ENCODE measurements at regions not wholly inside any gene's neighbourhood (a gene's known extent, or its start where the extent isn't known, plus 50 kb on each side); places are given as distances from the start of the nearest gene placed in this dataset.

DNA sequence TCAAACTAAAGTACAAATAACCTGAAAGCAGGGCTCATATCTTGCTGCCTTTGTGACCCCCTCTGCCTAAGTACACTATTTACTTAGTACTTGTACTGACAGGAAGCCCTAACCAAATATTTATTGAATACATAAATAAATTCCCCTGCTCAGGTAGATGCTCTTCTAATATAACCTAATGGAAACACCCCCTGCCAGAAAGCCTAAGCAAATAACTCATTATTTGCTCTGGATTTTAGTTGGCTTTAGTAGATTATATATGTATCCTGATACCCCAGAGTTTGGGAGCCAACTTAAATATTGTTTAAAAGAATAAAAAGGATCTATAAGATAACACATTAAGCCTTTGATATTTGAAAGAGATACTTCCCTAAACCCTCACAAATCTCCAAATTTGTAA, 318.2 kb downstream of the PPP1R2C start:
- no peak for FAIRE-seq
- no peak for DNase-seq (ENCODE audit: insufficient read length, low spot score)

DNA sequence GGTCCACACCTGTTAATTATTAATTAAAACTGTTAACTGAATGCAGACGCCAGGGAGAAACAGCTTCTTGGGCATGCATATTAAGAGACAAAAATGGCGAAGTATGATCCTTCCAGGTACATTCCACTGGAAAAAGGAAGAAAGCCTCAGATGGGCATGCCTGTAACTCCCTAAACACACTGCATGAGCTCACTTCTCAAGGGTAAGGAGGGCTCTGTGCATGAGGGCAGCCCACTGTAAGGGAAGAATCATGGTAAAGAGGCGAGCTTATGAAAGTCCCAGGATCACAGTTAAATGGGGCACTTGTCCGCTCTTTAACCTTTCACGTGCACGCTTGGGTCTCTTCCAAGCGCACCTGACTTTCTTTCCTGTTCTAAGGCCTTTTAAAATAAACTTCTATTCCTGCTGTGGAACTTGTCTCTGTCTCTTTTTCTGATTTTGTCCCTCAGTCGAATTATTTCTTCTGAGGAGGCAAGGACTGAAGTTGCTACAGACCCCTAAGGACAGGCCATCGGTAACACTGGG, 321.7 kb downstream of the PPP1R2C start:
- DNase-seq (ENCODE audit: insufficient read length, low spot score) (no peak), FAIRE-seq (no peak)

DNA sequence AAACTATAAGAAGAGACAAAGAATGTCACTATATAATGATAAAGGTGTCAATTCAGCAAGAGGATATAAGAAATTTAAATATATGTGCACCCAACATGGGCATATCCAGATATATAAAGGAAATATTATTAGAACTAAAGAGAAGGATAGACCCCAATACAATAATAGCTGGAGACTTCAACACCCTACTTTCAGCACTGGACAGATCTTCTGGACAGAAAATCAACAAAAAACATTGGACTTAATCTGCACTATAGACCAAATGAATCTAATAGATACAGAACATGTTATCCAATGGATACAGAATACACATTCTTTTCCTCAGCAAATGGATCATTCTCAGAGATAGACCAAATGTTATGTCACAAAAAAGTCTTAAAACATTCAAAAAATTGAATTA, 327.7 kb downstream of the PPP1R2C start:
- DNase-seq (ENCODE audit: insufficient read length, low spot score) (no peak), FAIRE-seq (no peak)

DNA sequence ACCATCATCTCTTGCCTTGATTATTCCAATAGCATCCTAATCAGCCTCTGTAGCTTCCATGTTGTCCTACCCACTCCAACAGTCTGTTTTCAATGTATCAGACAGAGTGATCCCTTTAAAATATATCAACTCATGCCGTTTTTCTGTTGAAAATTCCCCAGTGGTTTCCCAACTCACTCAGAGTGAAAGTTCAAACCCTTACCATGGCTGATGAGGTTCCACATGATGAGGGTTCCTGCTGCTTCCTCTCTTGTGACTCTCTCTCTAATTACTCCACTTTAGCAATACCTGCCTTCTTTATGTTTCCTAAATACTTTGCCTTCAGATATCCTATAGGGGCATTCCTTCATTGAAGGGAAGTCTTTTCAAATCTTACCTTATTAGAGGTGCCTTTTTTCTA, 334.7 kb downstream of the PPP1R2C start:
- DNase-seq (ENCODE audit: insufficient read length, low spot score) (no peak), FAIRE-seq (peak; percentile 11)

DNA sequence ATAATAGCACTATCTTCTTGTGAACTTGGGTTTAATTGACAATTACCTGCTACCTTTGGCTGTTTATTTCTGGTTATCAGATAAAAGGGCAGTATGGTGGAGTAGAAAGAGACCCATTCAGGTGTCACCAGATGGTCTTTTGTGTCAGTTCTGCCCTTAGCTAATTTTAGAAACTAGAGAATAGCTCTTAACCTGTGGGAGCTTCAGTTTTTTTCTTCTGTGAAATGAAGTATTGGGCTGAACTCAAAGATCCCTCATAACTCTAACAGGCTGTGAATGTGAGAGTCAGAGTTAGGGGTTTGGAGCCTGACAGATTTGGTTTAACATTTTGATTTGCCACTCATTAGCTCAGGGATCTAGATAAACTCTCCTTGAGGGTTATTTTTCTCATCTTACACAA, 335.2 kb downstream of the PPP1R2C start:
- peak; percentile 4 for FAIRE-seq

DNA sequence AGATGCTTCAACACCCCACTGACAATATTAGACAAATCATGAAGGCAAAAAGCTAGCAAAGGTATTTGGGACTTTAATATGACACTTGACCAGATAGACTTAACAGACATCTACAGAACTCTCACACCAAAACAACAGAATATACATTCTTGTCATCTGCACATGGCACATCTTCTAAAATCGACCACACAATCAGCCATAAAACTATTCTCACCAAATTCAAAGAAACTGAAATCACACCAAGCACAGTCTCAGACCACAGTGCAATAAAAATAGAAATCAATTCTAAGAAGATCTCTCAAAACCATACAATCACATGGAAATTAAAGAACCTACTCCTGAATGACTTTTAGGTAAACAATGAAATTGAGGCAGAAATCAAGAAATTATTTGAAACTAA, 340.8 kb downstream of the PPP1R2C start:
- peak; percentile 70 for FAIRE-seq
- no peak for DNase-seq (ENCODE audit: insufficient read length, low spot score)

More for the DNA sequence above, 335.2 kb downstream of the PPP1R2C start:
- no peak for DNase-seq (ENCODE audit: insufficient read length, low spot score)

DNA sequence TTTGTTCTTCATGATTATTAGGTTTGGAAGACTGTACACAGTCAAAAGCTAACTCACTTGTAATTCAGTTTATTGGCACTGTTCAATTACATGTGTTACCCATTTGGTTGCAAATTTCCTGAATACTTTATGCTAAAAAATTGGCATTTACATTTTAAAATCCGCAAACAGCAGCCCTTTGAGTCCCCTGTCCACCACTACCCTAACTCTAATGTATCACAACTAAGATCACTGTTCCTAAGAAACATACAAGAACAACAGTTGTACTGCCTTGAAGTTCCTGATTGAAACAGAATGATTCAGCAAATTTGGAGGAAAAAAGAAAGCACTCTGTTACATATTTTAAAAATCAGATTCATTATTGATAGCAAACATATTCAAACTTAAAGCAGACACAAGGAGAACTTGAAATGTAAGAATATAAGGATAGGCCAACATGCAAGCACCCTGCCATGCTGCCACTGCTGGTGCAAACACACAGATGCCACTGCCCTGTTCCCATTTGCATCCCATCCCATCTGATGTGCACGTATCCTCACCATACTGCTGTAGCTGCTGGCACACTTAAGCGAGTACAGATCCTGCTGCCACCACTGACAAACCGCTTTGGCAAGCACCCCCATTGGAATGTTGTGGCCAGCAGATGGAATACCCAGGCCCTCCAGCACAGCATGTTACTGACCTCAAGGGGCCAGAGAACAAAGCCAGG, 343.4 kb downstream of the PPP1R2C start:
- no peak for FAIRE-seq
- DNase-seq (ENCODE audit: insufficient read length, low spot score): no peak

DNA sequence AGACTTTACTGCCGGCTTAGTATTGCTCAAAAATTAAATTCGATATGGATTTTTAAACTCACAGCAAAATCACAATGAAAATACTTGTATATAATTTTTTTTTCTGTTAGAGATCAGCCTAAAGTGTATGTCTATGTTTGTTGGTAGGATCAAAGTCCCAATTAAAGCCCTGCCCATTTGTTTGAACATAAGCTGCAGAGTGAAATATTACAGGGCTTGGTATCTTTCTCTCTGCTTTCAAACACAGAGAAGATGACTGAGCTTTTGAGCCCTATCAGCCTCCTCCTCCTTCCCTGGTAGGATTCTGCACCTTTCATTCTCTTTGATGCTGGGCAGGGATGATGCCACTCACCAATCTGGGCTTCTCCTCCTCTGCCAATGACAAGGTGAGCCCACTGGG, 345.4 kb downstream of the PPP1R2C start:
- no peak for DNase-seq (ENCODE audit: insufficient read length, low spot score)
- FAIRE-seq: no peak

DNA sequence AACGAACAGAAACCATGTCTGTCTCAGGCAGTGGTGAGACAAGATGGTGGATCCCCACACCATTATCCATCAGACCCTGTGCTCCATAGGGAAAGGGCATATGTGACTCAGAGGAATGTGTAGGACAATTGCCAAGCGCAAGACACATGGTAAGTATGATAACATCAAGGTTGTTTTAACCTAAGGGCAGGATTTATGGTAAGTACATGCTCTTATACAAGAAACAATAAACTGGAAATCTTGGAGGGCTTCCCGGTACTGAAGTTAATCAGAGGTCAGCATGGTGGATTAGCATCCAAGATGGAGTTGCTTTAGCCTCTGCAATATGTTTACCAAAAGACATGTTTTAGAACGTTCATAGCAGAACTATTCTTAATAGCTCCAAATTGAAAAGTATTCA, 355.0 kb downstream of the PPP1R2C start:
- DNase-seq (ENCODE audit: insufficient read length, low spot score): no peak
- no peak for FAIRE-seq

DNA sequence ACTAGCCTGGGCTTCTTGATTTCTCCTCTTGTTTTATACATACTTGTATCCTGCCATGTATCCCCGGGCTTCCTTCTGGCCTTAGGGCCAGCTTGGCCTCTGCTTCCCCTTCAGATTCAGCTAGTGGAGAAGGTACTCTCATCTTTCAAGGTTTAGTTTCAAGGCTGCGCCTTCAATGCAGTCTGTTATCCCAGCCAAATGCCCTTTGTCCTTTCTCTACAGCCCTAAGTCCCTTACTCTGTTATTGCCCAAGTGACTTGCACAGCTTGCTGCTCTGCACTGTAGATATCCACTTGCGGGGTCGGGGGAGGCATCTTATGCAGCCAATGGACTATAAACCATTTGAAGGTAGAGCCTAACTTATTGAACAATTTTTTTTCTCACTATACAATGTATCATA, 357.5 kb downstream of the PPP1R2C start:
- no peak for DNase-seq (ENCODE audit: insufficient read length, low spot score)
- FAIRE-seq: peak; percentile 63

DNA sequence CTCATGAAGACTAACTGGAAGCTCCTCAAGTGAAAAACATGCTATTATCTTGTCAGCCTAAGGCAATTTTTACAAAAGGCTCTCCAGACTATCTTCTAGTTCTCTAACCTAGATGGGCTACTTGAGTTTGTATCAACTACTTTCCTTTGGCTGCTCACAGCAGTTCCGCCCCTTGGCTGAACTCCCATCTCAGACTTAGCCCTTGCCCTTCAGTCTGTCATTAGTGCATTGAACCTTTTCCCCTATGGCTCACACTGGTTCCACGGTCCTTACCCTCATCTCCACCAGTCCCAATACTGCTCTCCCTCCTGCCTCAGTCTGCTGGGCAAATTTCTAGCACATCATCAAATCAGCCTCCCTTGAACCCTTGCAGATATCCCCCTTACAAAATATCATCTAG, 362.3 kb downstream of the PPP1R2C start:
- no peak for DNase-seq (ENCODE audit: insufficient read length, low spot score)
- FAIRE-seq: peak; percentile 78

DNA sequence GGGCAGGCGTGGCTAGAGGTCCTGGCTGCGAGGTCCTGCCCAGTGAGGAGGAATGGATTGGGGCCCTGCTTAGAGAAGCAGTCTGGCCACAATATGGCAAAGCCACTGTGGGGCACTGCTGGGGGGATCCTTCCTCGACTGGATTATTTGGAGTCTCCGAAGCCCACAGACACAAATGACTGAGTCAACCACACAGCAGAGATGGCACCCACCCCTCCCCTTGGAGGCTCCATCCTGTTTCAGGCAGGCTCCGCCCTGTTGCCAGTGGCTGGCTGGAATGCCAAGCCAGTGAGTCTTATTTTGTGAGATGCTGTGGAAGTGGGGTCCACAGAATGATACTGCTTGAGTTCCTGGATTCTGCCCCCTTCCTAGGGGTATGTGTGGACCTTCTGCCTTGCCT, 363.9 kb downstream of the PPP1R2C start:
- FAIRE-seq: no peak
- DNase-seq (ENCODE audit: insufficient read length, low spot score): no peak

DNA sequence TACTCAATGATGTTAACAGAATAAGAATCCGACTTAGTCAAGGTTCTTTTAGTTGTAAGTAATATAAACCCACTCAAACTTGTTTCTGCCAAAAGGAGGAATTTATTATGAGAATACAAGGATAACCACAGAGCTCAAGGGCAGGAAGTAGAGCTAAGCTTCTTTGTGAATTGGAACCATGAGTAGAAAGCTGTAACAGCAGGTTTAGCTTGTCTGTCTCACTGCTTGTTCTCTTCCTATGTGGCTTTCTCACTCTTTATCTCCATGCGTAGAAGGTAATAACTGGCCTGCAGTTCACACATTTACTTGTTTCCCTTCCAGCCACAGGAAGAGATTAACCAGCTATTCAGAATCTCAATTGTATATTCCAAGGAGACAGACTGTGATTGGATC, 378.3 kb downstream of the PPP1R2C start:
- no peak for FAIRE-seq
- no peak for DNase-seq (ENCODE audit: insufficient read length, low spot score)

DNA sequence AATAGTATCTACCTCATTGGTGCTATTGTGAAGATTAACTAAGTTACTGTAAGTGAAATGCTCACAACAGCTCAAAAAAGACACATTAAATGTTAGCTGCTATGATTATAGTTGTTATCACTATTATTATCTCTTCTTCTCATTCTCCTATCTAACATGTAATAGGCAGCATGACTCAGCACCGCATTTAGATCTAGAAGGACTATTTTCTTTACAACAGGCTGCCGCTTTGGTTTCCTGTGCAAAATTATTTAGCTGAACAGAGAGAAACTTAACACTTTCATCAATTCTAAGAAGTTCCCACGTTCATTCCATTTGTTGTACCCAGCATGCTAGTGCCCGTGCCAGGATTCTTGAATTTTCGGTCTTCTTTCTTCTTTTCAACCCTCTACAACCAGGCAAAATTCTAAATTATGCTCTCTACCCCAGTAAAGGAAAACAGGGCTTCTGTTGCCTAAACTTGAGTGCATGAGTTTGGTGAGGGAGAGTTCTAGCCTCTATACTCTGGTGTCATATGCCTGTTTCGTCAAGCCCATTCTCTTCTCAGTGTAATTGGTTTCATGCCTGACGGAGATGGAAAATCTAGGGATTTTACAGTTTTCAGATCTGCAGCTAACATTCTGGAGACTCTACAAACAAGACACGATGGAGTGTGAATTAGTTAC, 378.9 kb downstream of the PPP1R2C start:
- FAIRE-seq (no peak), DNase-seq (ENCODE audit: insufficient read length, low spot score) (no peak)

DNA sequence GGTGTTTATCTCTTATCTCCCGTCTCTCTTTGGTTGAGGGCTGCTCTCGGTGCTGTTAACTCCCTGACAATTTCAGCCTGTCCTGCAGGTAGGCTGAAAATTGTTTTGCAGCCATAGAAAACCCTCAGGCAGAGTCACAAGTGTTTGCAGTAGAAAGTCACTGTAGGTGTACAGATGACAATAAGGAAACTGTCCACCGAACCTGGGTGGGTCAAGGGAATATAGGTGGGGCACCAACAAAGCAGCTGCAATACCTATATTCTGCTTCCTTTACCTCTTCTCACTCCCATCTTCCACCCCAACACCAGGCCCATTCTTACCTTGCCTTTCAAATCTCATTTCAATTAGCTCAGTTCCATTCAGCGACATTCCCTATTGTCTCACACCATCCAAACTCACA, 381.8 kb downstream of the PPP1R2C start:
- no peak for DNase-seq (ENCODE audit: insufficient read length, low spot score)
- no peak for FAIRE-seq

DNA sequence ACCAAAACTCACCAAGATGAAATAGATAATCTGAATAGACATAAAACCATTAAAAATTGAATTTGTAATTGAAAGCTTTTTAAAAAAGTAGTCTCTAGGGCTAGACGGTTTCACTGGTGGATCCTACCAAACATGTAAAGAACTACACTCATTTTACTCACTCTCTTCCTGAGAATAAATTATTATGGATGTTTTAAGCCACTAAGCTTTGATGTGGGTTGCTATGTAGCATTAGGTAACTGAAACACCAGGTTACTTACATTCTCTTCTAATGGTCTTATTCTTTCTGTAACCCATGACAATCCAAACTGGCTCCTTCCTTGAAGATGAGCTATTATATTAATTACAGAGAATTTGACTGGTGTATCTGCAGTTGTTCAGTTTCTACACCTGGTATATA, 385.1 kb downstream of the PPP1R2C start:
- FAIRE-seq: peak; percentile 8

DNA sequence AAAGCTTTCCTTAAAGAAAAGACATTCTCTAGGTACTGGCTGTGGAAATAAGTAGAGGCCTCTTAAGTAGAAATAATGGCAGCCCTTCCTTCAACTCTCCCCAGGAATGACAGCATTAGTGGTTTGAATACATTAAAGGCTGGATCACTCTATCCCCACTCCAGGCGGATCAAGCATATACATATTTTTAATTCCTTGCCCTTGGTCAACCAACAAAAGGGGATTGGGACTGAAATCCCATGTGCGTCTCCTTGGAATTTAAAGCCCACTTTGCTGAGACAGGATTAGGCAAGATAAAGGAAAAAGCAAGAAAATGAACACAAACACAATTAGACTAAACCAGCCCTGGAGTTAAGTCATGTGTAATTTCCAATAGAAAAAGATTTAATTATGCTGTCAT, 391.3 kb downstream of the PPP1R2C start:
- no peak for FAIRE-seq
- no peak for DNase-seq (ENCODE audit: insufficient read length, low spot score)

More for the DNA sequence above, 385.1 kb downstream of the PPP1R2C start:
- DNase-seq (ENCODE audit: insufficient read length, low spot score): no peak

DNA sequence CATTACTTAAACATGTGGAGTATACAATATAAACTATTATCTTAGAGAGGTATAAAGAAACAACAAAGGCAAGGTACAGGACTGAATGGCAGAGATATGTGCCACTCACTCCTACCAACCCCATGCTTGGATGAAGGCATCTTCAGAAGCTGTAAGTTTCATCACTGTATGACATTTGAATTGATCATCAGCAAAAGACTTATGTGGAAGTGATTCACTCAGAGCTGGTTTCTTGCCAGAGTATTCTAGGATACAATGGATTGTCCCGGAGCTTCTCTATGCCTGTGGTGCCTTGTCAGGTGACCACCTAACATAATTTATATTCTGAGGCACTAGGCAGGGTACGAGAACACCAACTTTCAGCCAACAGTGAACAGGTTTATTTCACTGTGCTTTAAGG, 392.2 kb downstream of the PPP1R2C start:
- FAIRE-seq (no peak), DNase-seq (ENCODE audit: insufficient read length, low spot score) (no peak)

DNA sequence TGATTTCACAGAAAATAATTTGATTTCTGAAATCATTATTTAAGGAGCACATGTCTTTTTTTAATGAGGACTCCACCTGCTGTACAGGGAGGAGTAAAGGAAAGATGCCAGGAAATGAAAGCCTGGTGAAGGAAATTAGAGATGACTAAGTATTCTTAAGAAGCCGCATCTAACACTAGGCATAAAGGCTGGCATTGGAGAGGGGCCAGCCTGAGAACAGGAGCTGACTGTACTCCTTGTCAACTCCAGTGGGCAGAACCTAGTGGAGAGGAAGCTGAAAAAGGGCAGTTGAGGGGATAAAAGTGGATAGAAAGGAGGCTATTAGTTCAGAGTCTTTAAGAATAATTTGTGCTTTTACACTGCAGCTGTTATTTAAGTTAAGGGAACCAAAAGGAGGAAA, 393.0 kb downstream of the PPP1R2C start:
- DNase-seq (ENCODE audit: insufficient read length, low spot score) (no peak), FAIRE-seq (no peak)

DNA sequence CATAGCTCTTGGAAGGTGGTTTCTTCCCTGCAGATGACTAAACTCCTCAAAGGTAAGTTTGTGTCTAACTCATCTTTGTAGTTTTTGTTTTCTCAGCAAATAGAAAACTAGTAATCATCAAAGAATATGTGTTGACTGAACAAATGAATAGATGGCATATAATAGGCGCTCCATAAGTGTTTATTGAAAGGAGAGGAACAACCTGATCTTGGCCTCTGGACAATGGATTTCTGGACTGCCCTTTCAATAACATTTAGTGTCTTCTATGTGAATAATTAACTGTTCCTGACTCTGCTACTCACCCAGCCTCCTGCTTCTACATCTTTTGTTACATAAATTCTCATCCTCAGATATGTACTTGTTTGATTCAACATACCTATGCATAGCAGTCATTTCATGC, 399.1 kb downstream of the PPP1R2C start:
- FAIRE-seq: no peak
- no peak for DNase-seq (ENCODE audit: insufficient read length, low spot score)

DNA sequence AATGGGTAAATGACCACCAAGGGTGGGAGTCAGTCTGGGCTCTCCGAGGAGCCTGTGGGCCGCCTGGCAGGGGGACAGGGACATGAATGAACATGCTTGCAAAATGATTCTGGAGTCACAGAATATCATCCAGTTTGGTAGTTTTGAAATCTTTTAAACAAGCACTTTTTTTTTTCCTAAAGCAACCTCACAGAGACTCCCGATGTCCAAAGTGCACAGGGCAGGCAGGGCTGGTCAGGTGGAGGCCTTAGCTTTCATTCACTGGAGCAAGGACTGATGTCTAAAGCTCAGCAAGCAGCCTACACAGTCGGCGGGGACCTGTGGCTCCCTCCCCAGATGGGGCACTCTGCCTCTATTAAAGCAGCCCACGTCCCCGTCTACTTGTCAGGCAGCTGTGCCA, 402.9 kb downstream of the PPP1R2C start:
- DNase-seq (ENCODE audit: insufficient read length, low spot score) (no peak), FAIRE-seq (no peak)

DNA sequence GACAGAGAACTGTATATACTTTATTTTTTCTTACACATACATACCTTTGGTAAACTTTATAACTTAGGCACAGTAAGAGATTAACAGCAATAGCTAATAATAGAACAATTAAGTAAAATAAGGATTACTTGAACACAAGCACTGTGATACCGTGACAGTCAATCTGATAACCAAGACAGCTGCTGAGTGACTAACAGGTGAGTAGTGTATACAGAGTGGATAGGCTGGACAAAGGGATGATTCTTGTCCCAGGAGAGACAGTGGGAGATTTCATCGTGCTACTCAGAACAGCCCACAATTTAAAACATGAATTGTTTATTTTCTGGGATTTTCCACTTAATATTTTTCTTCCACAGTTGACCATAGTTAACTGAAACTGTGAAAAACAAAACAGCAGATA, 411.8 kb downstream of the PPP1R2C start:
- no peak for FAIRE-seq
- DNase-seq (ENCODE audit: insufficient read length, low spot score): no peak

All from GM19239 (cell line).